ENCODE measurements at regions not wholly inside any gene's neighbourhood (a gene's known extent, or its start where the extent isn't known, plus 50 kb on each side); places are given as distances from the start of the nearest gene placed in this dataset.

- no peak overlapping the region for H3K4me3 ChIP-seq (ENCODE audit: low read depth, low read length)
- peak; percentile 76 for DNase-seq (ENCODE audit: low read depth)
- no peak for TF ChIP-seq CTCF (IDR thresholded peaks at IDR 0.05; ENCODE audit: insufficient read depth, low read length)
These were observed 59.5 kb upstream of the KDR start for GRCh38 chr4:55184600-55185523.

DNA sequence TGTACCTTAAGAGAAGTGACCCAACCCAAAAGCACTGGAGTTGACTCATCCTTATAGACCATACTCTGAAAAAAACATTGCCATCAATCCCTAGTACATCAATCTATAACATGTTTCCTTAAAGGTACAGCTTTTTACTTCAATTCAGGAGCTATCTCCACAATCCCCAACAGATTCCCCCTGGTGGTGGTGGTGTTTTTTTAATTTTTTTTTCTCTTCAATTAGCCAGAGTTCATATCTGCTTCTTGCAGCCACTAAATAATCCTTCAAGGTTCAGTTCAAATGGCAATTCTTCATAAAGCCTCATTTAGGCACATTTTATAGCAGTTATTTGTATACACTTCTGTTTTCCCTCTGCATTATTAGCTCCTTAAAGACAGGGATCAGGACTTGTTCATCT lies 60.7 kb upstream of the KDR start:
- peak; percentile 26 for TF ChIP-seq CTCF (IDR thresholded peaks at IDR 0.05; ENCODE audit: insufficient read depth, low read length)
- H3K4me3 ChIP-seq (ENCODE audit: low read depth, low read length): no peak overlapping the region
- DNase-seq (ENCODE audit: low read depth): no peak

GRCh38 chr4:55186700-55187099 lies 61.3 kb upstream of the KDR start:
- no peak overlapping the region for H3K4me3 ChIP-seq (ENCODE audit: low read depth, low read length)
- TF ChIP-seq CTCF (IDR thresholded peaks at IDR 0.05; ENCODE audit: insufficient read depth, low read length): no peak
- DNase-seq (ENCODE audit: low read depth): no peak

DNA sequence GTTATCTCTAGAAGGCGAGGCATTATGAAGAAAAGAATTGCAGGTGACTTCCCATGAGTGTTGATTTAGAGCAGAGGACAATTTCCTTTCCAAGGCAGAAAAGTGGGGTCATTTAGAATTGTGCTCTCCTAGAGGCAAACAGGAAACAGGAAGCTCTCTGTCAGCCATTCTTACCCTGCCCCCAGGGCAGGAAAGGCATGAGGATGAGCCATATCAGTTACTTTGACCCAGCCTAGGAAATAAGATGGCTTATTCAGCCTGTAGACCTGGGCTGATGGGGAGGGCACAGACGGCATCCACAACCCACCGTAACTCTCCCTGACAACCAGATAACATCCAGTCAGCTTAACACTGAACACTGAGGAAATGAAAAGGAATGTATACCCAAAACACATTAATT lies 88.8 kb upstream of the KDR start:
- DNase-seq (ENCODE audit: low read depth): no peak
- TF ChIP-seq CTCF (IDR thresholded peaks at IDR 0.05; ENCODE audit: insufficient read depth, low read length): no peak
- H3K4me3 ChIP-seq (ENCODE audit: low read depth, low read length): no peak overlapping the region

DNA sequence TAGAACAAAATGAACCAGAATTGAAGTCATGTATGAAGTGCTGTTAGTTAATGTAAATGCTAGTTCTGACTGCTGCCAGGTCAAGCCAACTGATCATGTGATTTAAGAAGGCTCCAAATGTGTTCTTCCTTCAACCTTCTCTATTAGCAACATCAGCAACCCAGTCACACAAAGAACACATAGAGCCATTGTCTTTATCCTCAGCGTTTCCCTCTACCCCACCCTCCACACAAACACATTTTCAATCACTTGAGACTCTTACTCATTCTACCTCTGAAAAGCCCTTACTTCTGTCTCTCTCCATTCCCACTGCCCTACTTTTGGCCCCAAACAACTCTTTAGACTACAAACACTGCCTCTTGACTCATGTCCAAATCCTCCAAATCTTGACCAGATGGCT lies 89.7 kb upstream of the KDR start:
- H3K4me3 ChIP-seq (ENCODE audit: low read depth, low read length): no peak overlapping the region
- DNase-seq (ENCODE audit: low read depth): no peak
- no peak for TF ChIP-seq CTCF (IDR thresholded peaks at IDR 0.05; ENCODE audit: insufficient read depth, low read length)

- no peak for TF ChIP-seq CTCF (IDR thresholded peaks at IDR 0.05; ENCODE audit: insufficient read depth, low read length)
These were observed 91.7 kb upstream of the KDR start for GRCh38 chr4:55216863-55217635.

More at GRCh38 chr4:55216863-55217635, 91.7 kb upstream of the KDR start:
- DNase-seq (ENCODE audit: low read depth): no peak
- no peak overlapping the region for H3K4me3 ChIP-seq (ENCODE audit: low read depth, low read length)

Data from fibroblast of the aortic adventitia (primary cell).